Kidney glomerular epithelial cell (primary cell): ENCODE measurements at regions not wholly inside any gene's neighbourhood (a gene's known extent, or its start where the extent isn't known, plus 50 kb on each side); places are given as distances from the start of the nearest gene placed in this dataset.
"Not testable (repeated sequence)": the region's sequence is repeated elsewhere in the genome, so short reads cannot be mapped to it uniquely, and the experiment has no call there.

ENCODE experiments used
- DNase-seq: peaks from one replicate; lab custom pipeline; 2025; lab: John Stamatoyannopoulos, UW

DNA sequence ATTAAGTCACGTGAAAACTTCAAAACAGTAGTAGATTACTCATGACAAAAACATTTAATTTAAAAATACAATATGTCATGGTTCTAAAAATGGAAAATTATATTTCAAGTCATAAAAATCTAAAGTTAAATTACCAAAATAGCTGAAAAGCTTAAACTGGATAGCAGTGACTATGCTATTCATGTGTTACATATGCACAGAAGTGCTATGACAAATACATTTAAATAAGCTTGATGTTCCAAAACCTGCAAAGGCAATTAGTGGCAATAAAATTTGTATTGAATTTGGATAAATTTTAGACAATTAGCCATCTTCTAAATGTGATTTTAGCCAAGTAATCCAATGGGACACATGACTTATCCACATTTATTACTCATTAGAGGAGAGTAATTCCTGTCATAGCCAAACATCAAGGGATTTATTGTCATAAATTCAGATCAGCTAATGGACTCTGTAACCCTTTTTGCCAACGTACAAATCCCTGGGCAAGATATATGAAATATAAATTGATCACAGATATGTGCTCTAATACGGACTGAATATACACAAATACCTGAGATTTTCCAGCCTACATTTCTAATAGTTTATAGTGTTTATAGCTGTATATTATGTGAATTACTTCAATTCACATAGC is 419.4 kb downstream of the ISL1 start:
- DNase-seq, result no peak

DNA sequence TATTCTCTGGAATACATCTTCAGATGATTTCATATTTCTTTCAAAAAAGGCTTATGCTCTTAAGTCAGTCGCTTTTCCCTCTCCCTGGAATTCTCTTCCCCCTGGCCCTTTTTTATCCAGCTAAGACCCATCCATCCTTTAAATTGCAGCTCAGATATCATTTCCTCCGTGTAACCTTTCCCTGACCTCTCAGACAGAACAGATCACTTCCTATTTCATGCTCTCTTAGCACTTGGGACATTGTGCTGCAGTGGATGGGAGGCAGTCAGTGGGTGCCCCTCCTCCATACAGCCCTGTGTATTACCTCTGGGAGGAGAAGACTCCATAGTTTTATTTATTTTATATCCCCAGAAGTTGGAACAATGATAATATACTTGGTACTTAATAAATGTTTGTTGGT is 423.4 kb downstream of the ISL1 start:
- no peak for DNase-seq

DNA sequence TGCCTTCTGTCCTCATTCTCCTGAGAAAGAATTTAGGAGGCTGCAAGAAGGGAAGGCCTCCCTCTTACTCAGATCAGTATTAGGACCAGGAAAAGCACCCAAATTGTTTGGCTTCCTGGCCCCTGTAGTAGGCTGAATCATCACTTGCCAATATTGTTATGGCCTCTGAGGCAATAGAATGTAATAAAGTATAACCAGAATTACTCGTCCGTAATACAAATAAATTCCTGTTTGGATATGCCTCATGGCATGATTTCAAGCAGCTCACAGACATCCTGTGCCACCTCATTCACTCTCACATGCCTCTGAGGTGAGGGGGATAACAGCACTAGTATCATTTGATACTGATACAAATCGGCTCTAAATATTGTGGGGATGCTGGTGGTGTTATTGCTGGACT is 427.3 kb downstream of the ISL1 start:
- DNase-seq, result peak; percentile 56

DNA sequence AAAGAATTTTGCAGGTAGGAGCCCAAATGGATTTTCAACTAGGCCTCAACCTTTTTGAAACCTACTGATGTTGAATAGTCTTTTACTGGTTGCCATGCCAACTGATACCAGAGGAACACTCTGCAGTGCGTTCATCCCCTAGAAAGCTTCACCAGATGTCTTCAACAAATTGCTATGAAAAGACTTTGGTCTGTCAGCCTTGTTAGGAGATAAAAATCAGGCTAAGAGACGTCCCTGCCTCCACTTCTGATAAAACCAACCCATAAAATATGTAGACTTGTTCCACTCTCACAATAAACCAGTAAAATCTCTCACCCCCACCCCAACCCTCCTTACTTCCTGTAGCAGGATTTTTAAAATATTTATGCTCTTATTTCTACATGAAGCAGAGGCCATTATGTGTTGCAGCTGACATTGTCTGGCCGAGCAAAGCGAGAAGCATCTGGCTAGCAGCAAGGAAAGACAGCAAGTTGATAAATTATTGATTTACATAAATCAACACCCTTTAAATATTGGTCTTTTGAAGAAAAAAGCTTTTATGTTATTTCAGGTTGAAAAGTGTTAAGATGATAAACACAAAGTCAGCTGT is 428.7 kb downstream of the ISL1 start:
- DNase-seq, result no peak

DNA sequence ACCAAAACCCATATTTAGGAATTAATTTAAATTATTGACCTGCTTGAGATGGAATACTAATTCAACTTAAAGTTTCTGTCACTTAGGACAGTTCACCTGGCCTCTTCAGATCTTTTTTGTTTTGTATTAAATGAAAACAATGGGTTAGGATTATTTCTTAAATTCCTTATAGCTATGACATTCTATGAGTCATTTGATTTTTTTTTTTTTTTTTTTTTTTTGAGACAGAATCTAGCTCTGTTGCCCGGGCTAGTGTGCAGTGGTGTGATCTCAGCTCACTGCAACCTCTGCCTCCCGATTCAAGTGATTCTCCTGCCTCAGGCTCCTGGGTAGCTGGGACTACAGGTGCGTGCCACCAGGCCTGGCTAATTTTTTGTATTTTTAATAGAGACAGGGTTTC is 431.6 kb downstream of the ISL1 start:
- not testable (repeated sequence) for DNase-seq

DNA sequence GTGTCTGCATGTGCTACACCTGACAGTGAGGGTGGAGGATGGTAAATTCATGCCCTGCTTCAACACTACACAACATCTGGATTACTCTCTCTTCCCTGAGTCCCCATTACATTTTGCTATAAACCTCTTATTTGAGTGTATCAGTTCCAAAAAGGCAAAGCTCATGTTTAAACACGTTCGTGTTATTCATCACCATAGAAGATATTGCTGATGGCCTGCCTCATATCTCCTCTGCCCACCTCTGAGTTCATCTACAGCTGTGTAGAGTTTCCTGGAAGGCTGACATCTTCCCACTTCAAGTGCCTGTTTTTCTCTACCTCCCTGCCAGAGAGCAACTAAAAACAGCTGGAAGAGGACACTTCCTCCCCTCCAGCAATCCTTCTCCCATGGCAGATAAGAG is 433.2 kb downstream of the ISL1 start:
- DNase-seq, result no peak

DNA sequence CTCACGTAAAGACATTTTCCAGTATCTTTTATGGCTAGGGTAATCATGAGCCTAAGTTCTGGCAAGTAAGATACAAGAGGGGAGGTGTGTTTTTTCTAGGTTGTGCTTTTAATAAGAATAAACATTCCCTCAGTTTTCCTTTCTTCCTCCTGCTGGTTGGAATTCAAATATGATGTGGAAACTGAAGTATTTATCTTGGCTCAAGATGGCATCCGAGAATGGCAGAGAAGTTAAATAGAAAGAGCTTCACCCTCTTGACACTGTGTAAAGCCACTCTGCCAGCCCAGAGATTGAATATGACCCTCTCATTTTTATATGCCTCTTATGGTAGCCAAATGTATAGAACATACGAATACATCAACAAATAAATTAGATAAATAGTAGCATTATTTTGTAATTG is 438.4 kb downstream of the ISL1 start:
- peak; percentile 37 for DNase-seq

DNA sequence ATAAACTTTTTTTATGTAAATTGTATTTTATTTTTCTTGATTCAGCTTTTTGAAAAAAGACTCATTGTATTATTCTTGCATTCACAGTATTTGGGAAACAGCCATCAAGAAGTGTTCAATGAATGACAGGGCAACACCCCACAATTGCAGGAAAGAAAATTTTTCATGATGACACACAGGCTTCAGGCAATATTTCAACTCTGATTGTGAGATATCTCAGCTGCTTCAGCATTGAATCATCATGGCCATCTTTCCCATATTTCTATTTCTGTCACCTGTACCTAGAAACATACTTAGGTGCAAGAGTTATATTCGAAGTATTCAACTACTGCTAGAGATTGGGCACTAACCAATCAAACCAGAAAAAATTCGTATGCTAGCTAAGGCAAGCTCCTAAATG is 446.0 kb downstream of the ISL1 start:
- peak; percentile 70 for DNase-seq

DNA sequence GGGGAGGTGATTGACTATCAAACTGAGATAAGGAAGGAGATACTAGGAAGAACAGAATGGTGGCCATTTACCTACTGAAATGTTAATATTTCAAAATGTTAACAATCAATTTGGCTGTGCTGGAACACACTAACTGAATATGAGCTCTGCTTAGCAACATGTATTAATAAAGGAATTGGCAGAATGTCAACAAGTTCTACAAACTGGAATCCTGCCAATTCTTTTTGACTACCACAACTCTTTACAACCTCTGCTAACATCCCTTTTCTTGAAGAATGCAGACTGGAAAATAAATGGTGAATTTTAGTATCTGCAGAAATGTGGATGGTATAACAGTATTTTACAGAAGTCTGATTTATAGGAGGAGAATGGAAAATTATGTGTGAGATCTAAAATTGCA is 446.4 kb downstream of the ISL1 start:
- no peak for DNase-seq

DNA sequence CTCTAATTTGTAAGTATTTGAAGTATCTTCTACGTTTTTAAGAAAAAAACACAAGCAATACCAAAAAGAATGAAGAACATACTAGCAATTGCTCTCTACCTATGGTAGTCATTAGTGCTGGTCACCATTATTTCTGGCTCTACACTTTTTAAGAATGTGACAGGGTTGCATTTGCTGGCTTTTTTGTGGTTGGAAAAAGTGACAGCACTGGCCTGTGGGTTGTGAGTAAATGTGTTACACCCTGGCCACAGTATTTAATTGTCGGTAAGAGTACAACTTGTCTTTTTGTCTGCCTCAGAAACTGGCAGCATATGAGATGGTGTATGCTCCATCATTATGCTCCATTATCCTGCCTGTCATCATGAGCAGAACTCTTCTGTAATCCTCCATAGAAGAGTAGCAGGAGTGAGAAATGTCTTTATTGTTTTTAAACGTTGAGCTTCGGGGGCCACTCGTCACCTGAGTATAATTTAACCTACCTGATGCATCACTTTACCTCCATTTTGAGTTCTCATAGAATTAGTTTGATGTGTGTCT is 449.8 kb downstream of the ISL1 start:
- no peak for DNase-seq

DNA sequence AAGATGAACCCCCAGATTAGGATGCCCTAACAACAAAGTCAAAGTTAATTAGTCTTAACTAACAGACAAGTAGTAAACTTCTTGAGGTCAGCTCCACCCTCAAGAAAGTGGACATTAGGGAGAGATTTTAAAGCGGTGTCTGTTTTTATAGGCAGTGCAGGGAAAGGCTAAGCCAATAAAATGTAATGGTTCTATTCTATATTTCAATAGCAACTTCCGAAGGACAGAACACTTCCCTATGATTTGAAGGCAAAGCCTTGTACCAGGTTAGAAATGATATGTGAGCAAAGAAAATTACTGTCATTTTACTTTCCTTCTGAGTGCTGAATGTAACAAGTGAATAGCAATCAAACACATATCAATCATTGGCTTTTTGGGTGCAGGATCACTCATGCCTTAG is 455.2 kb downstream of the ISL1 start:
- no peak for DNase-seq

DNA sequence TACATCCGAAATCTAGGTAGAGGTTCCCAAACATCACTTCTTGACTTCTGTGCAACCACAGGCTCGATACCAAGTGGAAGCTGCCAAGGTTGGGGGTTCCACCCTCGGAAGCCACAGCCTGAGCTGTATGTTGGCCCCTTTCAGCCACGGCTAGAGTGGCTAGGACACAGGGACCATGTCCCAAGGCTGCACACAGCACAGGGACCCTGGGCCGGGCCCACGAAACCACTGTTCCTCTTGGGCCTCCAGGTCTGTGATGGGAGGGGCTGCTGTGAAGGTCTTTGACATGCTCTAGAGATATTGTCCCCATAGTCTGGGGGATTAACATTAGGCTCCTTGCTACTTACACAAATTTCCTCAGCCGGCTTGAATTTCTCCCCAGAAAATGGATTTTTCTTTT is 460.6 kb downstream of the ISL1 start:
- DNase-seq, result no peak

DNA sequence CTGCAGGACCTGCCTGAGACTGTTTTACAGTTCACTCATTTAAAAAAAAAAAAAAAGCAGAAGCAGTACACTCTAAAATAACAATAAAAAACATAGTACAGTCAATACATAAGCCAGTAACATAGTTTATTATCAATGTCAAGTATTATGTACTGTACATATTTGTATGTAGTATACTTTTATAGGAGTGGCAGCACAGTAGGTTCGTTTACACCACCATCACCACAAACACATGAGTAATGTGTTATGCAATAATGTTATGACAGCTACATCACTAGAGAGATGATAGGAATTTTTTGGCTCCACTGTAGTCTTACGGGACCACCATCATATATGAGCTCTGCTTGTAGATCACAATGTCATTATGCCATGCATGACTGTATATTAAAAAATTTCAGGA is 462.8 kb downstream of the ISL1 start:
- no peak for DNase-seq

DNA sequence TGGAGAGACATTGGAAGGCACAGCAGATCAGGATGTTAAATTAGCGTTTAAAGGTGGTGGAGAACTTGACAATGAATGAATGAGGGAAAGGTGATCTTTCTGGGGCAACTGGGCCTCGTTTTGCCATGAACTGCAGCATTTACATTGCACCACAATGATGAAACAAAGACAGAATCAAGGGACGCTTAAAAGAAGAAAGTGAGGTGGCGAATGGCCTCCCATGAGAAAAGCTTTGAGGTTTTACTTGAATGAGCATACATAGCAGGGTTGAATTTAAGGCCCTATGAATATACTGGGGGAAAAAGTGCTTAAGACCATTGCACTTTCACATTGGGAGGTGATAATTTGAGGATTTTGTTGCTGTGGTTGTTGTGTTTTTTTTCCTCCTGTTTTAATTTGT is 476.4 kb downstream of the ISL1 start:
- no peak for DNase-seq

DNA sequence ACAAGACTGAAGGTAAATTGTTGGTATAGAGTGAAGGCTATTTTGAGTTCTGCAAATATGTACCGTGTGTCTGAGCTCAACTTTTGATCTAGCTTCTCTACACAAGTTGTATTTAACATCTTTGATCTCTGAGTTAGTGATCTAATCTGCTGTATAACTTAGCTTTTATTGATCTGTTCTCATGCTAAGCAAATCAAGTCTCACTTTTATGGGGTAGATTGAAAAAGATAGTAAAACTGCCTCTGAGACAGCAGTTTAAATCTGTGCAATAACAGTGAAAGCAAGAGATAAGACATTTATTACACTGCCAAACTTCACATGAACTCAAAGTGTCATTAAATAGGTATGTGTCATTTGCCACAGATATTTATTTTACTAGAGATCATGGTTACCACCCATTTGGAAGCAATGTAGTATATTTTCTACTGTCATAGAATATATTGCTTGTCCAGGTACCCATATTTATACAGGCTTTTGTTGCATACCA is 477.3 kb downstream of the ISL1 start:
- DNase-seq, result no peak

DNA sequence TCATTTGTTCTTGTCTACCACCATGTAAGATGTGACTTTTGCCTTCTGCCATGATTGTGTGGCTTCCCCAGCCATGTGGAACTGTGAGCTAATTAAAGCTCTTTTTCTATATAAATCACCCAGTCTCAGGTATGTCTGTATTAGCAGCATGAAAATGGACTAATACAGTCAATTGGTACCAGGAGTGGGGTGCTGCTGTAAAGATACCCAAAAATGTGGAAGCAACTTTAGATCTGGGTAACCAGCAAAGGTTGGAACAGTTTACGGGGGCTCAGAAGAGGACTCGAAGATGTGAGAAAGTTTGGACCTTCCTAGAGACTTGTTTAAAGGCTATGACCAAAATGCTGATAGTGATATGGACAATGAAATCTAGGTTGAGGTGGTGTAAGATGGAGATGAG is 488.9 kb downstream of the ISL1 start:
- DNase-seq, result no peak

DNA sequence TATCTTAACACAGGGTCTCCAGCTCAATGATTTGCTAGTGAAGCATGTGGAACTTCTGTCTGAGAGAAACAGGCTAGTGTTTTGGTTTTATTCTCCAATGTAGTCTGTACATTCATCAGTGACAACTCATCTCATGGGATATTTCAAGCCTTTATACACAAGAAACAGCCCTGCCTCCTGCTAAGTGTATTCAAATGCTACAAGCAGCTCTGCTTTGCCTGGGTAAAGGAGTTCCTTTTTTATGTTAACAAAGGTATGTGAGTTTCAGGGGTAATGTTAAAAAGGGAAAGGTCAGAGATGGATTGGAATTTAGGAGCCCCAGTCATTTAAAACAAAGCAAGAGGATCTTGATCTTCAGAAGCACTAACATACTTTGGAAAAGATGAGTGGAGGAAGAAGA is 498.7 kb downstream of the ISL1 start:
- DNase-seq, result no peak

DNA sequence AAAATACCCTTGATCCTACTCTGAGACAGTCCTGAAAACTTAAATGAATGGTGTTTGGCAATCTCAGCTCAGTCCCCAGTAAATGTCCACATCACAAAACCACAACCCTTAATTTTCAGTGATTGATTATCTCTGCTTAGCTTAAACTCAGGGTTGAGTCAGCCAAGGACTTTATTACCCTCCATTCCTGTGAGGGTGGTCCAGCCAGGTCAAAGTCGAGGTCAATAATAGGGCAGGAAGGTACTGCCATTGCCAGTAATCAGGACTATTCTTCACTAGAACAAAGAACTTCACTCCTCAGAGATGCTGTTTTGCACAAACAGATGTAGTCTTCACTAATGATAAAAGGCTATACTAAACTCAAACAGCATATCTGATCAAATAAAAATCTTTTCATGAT is 499.4 kb downstream of the ISL1 start:
- DNase-seq, result no peak

DNA sequence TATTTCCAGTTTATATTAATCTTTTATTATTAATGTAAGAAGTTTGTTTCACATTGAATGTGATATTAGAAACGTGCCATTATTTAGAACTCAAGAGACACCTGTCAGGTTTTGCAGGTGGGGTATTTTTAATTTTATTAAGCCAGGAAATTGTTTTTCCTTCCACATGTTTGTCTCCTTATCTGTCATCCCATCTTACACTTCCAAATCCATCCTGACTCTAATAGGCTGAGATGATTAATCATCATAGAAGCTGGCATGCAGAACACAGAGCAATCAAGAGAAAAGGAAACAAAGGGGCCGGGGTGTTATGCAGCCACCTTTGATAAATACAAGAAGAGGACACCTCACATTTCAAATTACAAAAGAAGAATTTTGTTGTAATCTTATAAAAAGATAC is 506.5 kb downstream of the ISL1 start:
- DNase-seq, result peak; percentile 9

DNA sequence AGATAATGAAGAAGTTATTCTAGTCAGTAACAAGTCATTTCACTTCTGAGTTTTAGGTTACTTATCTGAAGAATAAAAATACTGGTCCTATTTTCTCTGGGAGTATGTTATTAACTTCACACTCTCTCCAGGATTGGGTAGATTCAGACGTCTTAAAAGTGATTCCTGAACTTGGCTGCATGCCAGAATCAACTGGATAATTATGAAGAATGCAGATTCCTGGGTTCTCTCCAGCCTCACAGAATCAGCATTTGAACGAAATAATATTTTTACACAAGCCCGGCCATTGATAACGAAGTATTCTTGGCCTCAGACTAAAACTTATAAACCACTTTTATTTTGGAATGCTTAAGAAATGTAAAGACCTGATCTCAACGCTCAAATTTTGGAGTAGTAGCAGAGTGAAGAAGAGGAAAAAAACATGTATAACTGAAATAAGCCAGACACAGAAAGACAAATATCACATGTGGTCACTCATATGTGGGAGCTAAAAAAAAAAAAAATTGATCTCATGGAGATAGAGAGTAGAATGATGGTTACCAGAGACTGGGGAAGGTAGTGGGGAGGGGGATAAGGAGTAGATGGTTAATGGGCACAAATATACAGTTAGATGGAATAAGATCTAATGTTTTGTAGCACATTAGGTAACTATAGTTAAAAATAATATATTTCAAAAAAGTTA is 507.3 kb downstream of the ISL1 start:
- no peak for DNase-seq

DNA sequence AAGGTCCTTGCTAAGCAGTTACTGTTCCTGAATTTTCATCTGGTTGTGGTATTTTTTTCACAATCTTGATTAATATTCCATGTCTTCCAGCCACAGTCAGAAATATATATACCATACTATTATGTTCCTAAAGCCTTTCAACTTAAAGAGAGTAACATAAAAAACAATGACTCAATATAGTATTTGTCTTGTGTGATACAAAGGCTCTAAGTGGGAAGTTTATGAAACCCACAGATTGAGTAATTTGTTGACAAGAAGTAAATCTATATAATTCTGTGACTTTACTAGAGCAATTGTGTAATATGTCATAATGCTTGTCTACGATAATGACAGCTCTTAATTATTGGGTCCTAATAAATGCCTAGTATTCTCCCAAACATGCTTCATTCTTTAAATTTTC is 509.4 kb downstream of the ISL1 start:
- no peak for DNase-seq

DNA sequence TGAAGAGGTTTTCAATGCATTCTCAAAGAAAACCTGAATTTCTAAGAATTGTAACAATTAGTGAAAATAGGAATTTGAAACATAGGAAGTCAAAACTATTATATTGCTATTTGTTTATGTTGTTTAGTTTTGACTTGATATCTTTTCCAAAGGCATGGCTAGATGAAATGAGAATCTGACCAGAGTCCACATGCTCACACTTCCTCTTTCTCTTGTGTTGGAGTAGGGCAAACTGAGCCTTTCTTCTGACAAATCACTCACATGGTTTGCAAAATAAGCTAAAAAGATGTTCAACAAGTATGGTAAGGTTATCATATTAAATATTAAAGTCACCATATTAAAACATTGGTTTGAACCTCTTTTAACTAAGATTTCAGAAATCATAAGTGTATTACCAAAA is 512.6 kb downstream of the ISL1 start:
- DNase-seq, result no peak

DNA sequence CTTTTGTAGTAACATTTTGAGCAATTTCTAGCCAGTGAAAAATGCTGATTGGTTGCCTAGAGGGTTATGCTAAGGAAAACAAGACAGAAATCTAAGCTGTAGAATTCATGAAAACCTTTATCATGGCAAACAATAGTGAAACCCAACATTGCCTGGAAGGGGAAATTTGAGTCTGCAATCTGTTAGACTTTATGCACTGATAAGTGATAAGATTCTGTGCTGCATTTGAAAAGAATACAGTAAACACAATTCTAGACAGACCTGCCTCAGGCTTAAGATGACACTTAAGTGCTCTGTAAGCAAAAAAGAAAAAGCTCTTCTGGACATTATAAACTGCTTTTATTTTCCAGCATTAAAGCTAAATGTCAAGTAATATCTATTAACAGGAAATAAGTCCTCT is 519.3 kb downstream of the ISL1 start:
- DNase-seq, result no peak
